Psoas muscle (tissue), 7 donors: ENCODE measurements at regions not wholly inside any gene's neighbourhood (a gene's known extent, or its start where the extent isn't known, plus 50 kb on each side); places are given as distances from the start of the nearest gene placed in this dataset.
"Not testable (repeated sequence)": the region's sequence is repeated elsewhere in the genome, so short reads cannot be mapped to it uniquely, and the experiment has no call there.

ENCODE experiments used
- ATAC-seq, 4 donors: fragments of 200-7000 bp; cut with Tn5 transposase; one replicate each; pipeline ENCODE4 v1.9.1; 2020; ENCODE audit warnings: moderate library complexity in 3 of 4, mild to moderate bottlenecking in 2 of 4
- DNase-seq, 2 donors: peaks; one replicate each; pipeline ENCODE4 v3.0.0-alpha.2; 2020
- H3K27ac ChIP-seq: fragments of 200-600 bp; one replicate; pipeline ENCODE4 v1.8.0; 2022
- H3K27me3 ChIP-seq, 3 donors: fragments of 200-600 bp in 1 of 3; one replicate each; pipeline versions ENCODE4 v1.6.1 to v1.8.0; 2013 to 2022; ENCODE audit warnings: low read length in 2 of 3, mild to moderate bottlenecking in 2 of 3, moderate library complexity in 1 of 3; ENCODE audit not compliant: insufficient read depth in 3 of 3
- H3K36me3 ChIP-seq, 2 donors: fragments of 200-600 bp in 1 of 2; one replicate each; pipeline versions ENCODE4 v1.6.1 to v1.8.0; 2013 to 2022; ENCODE audit warnings: low read depth in 1 of 2, mild to moderate bottlenecking in 1 of 2, moderate library complexity in 1 of 2; ENCODE audit not compliant: insufficient read depth in 1 of 2
- H3K4me1 ChIP-seq: fragments of 200-600 bp; one replicate; pipeline ENCODE4 v1.8.0; 2022
- H3K4me3 ChIP-seq: fragments of 200-600 bp; one replicate; pipeline ENCODE4 v1.8.0; 2022; ENCODE audit warnings: mild to moderate bottlenecking
- H3K9me3 ChIP-seq: fragments of 200-600 bp; one replicate; pipeline ENCODE4 v1.8.0; 2022
- CTCF ChIP-seq: fragments of 200-600 bp; IDR thresholded peaks from one replicate; pipeline ENCODE4 v1.8.0; 2022; ENCODE audit warnings: antibody characterized with exemption
- WGBS, 3 donors: extraction: QIAGEN DNeasy Blood & Tissue Kit; methylation state at CpG; one replicate each; pipeline versions ENCODE4 v1.1.6 to v1.1.7; 2013; 5-methylcytosine and 5-hydroxymethylcytosine counted together
- intact Hi-C, 2 donors: fragments of 100-400 bp; cut with DNase I; formaldehyde crosslinking; loops; one replicate each; pipeline versions ENCODE4 v1.11.0 to v1.14.2; 2022
- donor health status: healthy with polysubstance abuse.
- donor health status: DM: no; HTN: no; CAD: no; lungs with moderate emphysema.
- donor health status: Bipolar disorder and iron deficiency.
- donor health status: healthy.
- donor health status: DM: yes; HTN: yes; CAD: no.
- donor health status: DM: no; HTN: no; CAD: no.
- donor health status: DM: yes; HTN: yes; CAD: no.

GRCh38 chr4:101418055-101418454 lies 70.7 kb upstream of the PPP3CA start:
- no peak overlapping the region for H3K27ac ChIP-seq
- no peaks in the 10 kb centered on the region for H3K4me1 ChIP-seq
- no peaks in the 10 kb centered on the region for H3K9me3 ChIP-seq
- no peak for TF ChIP-seq CTCF
- 81 to 85% (median 83%) methylated on average over 2 of the region's 2 CpGs for WGBS, 3 donors
- no peak overlapping the region for H3K4me3 ChIP-seq
- H3K36me3 ChIP-seq: no peaks in the 10 kb centered on the region
- intact Hi-C loops: no loop called here
- ATAC-seq (no peak), DNase-seq (no peak)
- H3K27me3 ChIP-seq: no peaks in the 10 kb centered on the region

- intact Hi-C loops: no loop called here
- ATAC-seq: no peak
- H3K36me3 ChIP-seq: no peaks in the 10 kb centered on the region
- H3K4me3 ChIP-seq: no peak overlapping the region
- no peak overlapping the region for H3K27ac ChIP-seq
- no peak for TF ChIP-seq CTCF
- WGBS, 3 donors: 80 to 87% (median 87%) methylated on average over 6 of the region's 6 CpGs
- H3K4me1 ChIP-seq: no peaks in the 10 kb centered on the region
- H3K27me3 ChIP-seq: no peaks in the 10 kb centered on the region
- DNase-seq: no peak
- no peaks in the 10 kb centered on the region for H3K9me3 ChIP-seq
These were observed 69.7 kb upstream of the PPP3CA start for GRCh38 chr4:101417046-101417445.

- Histone ChIP-seq H3K27ac (no peak overlapping the region), H3K36me3 (no peaks in the 10 kb centered on the region), H3K4me1 (no peaks in the 10 kb centered on the region), H3K9me3 (no peaks in the 10 kb centered on the region), H3K27me3 (no peaks in the 10 kb centered on the region), H3K4me3 (no peak overlapping the region)
- no peak for TF ChIP-seq CTCF
- 26 to 49% (median 27%) methylated on average over 6 of the region's 6 CpGs for WGBS, 3 donors
- DNase-seq (no peak), ATAC-seq (no peak)
- intact Hi-C loops: no loop called here
These were observed 68.6 kb upstream of the PPP3CA start for GRCh38 chr4:101415962-101416361.

- WGBS, 3 donors: 68 to 80% (median 75%) methylated on average over 1 of the region's 1 CpG
- no peak overlapping the region for H3K4me3 ChIP-seq
- ATAC-seq (no peak), DNase-seq (no peak)
- TF ChIP-seq CTCF: no peak
- no peaks in the 10 kb centered on the region for H3K4me1 ChIP-seq
- H3K27me3 ChIP-seq: no peaks in the 10 kb centered on the region
- H3K27ac ChIP-seq: no peak overlapping the region
- H3K9me3 ChIP-seq: no peaks in the 10 kb centered on the region
- intact Hi-C loops: no loop called here
- H3K36me3 ChIP-seq: no peaks in the 10 kb centered on the region
These were observed 67.2 kb upstream of the PPP3CA start for GRCh38 chr4:101414496-101414895.

- intact Hi-C loops: no loop called here
- H3K27ac ChIP-seq: no peak overlapping the region
- DNase-seq (no peak), ATAC-seq (no peak)
- H3K4me1 ChIP-seq: no peaks in the 10 kb centered on the region
- 78 to 83% (median 79%) methylated on average over 2 of the region's 2 CpGs for WGBS, 3 donors
- H3K9me3 ChIP-seq: no peaks in the 10 kb centered on the region
- no peak overlapping the region for H3K4me3 ChIP-seq
- H3K27me3 ChIP-seq: no peaks in the 10 kb centered on the region
- H3K36me3 ChIP-seq: no peaks in the 10 kb centered on the region
- no peak for TF ChIP-seq CTCF
These were observed 64.6 kb upstream of the PPP3CA start for GRCh38 chr4:101411926-101412325.

- DNase-seq, H3K9me3 ChIP-seq, H3K27me3 ChIP-seq, H3K4me1 ChIP-seq, H3K27ac ChIP-seq, H3K36me3 ChIP-seq, H3K4me3 ChIP-seq, ATAC-seq, intact Hi-C loops: not testable (repeated sequence)
- WGBS, 3 donors: 90 to 97% (median 94%) methylated on average over 24 of the region's 24 CpGs
These were observed 64.1 kb upstream of the PPP3CA start for GRCh38 chr4:101411281-101411910.
